ENCODE measurements at regions not wholly inside any gene's neighbourhood (a gene's known extent, or its start where the extent isn't known, plus 50 kb on each side); places are given as distances from the start of the nearest gene placed in this dataset.

DNA sequence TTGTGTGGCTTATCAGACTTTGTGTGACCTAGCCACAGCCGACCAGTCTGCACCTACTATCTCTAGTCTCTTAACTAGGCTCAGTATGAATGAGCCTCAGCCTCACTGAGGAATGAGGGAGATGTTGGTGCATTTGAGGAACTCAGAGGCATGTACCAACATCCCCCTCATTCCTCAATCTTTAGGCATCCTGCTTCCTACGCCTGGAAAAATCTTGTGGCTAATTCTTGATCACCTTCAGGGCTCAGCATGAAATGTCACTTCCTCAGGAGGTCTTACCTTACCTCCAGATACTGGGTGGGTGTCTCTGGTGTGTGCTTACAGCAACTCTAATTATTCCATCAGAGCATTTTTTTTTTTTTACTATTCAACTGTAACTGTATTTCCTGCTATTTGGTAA lies 148.8 kb upstream of the TMCC3 start:
- TF ChIP-seq, protein P1, sequence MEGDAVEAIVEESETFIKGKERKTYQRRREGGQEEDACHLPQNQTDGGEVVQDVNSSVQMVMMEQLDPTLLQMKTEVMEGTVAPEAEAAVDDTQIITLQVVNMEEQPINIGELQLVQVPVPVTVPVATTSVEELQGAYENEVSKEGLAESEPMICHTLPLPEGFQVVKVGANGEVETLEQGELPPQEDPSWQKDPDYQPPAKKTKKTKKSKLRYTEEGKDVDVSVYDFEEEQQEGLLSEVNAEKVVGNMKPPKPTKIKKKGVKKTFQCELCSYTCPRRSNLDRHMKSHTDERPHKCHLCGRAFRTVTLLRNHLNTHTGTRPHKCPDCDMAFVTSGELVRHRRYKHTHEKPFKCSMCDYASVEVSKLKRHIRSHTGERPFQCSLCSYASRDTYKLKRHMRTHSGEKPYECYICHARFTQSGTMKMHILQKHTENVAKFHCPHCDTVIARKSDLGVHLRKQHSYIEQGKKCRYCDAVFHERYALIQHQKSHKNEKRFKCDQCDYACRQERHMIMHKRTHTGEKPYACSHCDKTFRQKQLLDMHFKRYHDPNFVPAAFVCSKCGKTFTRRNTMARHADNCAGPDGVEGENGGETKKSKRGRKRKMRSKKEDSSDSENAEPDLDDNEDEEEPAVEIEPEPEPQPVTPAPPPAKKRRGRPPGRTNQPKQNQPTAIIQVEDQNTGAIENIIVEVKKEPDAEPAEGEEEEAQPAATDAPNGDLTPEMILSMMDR (IDR thresholded peaks at IDR 0.05): no peak
- TF ChIP-seq POLR2A (IDR thresholded peaks at IDR 0.05): no peak
